Activated B cell treated with CpG ODN at 0.5 μM for 24 hours (primary cell): ENCODE measurements at regions not wholly inside any gene's neighbourhood (a gene's known extent, or its start where the extent isn't known, plus 50 kb on each side); places are given as distances from the start of the nearest gene placed in this dataset.

Source experiments
- ATAC-seq: fragments of 200-7000 bp; cut with Tn5 transposase; one replicate; pipeline ENCODE4 v1.10.0; 2021; ENCODE audit warnings: low read depth, mild to moderate bottlenecking, moderate library complexity
- CTCF ChIA-PET: fragments of 350-600 bp; sonication (Branson Sonifier 250); formaldehyde crosslinking; loops from one replicate; lab custom pipeline; 2021; ENCODE audit warnings: antibody characterized with exemption; lab: Charles Lee
- POLR2A ChIA-PET: fragments of 350-600 bp; sonication (Branson Sonifier 250); formaldehyde crosslinking; loops from one replicate; lab custom pipeline; 2021; ENCODE audit warnings: antibody characterized with exemption; lab: Charles Lee
- DNase-seq: peaks from one replicate; pipeline ENCODE4 v3.0.0; 2022
- H3K27ac Mint-ChIP-seq: one replicate; pipeline ENCODE4 v1.8.0; 2020; ENCODE audit warnings: mixed read lengths
- H3K27me3 Mint-ChIP-seq: one replicate; pipeline ENCODE4 v1.8.0; 2021; ENCODE audit warnings: mixed read lengths
- H3K36me3 Mint-ChIP-seq: one replicate; pipeline ENCODE4 v1.8.0; 2021; ENCODE audit warnings: low read depth, mixed read lengths
- H3K4me1 Mint-ChIP-seq: one replicate; pipeline ENCODE4 v1.8.0; 2021; ENCODE audit warnings: mixed read lengths
- H3K4me3 Mint-ChIP-seq: one replicate; pipeline ENCODE4 v1.8.0; 2020; ENCODE audit warnings: mild to moderate bottlenecking, mixed read lengths
- H3K9me3 Mint-ChIP-seq: one replicate; pipeline ENCODE4 v1.8.0; 2020; ENCODE audit warnings: mixed read lengths
- intact Hi-C: fragments of 100-400 bp; cut with micrococcal nuclease; formaldehyde crosslinking; loops from one replicate; pipeline ENCODE4 v1.15.1; 2024
- TF ChIP-seq, protein P1 (sequence below): fragments of 200-600 bp; IDR thresholded peaks from one replicate; pipeline ENCODE4 v1.8.0; 2022; ENCODE audit warnings: antibody characterized with exemption, mild to moderate bottlenecking

DNA sequence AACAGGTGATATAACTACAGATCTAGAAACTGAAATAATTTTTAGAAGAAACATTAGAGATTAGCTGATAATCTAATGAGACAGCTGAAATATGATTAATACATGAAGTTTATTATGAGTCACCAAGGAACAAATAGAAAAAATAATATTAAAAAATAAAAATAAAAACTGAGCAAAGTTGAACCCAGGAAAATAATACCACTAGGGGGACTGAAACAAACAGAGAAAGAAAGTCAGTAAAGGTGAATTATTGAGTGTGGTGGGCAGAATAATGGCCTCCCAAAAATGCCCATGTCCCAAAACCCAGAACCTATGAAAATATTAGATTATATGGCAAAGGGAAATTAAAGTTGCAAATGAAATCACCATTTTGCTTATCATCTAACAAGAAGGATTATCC, 820.7 kb upstream of the INTU start:
- Mint-ChIP-seq H3K4me1 (no peaks in the 10 kb centered on the region), H3K27me3 (no peaks in the 10 kb centered on the region), H3K36me3 (no peaks in the 10 kb centered on the region), H3K9me3 (peaks cover 7% of the 10 kb centered on the region), H3K4me3 (no peak overlapping the region), H3K27ac (no peak overlapping the region)
- ATAC-seq (no peak), DNase-seq (no peak)
- POLR2A ChIA-PET = no interaction called here
- TF ChIP-seq, protein P1, sequence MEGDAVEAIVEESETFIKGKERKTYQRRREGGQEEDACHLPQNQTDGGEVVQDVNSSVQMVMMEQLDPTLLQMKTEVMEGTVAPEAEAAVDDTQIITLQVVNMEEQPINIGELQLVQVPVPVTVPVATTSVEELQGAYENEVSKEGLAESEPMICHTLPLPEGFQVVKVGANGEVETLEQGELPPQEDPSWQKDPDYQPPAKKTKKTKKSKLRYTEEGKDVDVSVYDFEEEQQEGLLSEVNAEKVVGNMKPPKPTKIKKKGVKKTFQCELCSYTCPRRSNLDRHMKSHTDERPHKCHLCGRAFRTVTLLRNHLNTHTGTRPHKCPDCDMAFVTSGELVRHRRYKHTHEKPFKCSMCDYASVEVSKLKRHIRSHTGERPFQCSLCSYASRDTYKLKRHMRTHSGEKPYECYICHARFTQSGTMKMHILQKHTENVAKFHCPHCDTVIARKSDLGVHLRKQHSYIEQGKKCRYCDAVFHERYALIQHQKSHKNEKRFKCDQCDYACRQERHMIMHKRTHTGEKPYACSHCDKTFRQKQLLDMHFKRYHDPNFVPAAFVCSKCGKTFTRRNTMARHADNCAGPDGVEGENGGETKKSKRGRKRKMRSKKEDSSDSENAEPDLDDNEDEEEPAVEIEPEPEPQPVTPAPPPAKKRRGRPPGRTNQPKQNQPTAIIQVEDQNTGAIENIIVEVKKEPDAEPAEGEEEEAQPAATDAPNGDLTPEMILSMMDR = no peak
- intact Hi-C loops = no loop called here
- CTCF ChIA-PET = no interaction called here

DNA sequence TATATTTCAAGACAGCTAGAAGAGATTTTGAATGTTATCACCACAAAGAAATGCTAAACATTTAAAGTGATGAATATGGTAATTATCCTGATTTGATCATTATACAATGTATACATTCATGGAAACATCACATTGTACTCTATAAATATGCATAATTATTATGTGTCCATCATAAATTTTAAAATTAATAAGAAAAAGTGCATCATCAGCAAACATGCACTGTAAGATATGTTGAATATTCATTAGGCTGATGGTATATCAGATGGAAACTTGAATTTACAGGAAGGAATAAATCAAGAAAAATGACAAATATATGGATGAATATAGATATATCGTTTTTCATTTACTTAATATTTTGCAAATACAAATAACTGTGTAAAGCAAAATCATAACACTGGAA, 812.1 kb upstream of the INTU start:
- H3K4me3 Mint-ChIP-seq = no peak overlapping the region
- no peak for DNase-seq
- H3K9me3 Mint-ChIP-seq = peaks cover 7% of the 10 kb centered on the region
- POLR2A ChIA-PET = no interaction called here
- H3K36me3 Mint-ChIP-seq = no peaks in the 10 kb centered on the region
- ATAC-seq = no peak
- no peaks in the 10 kb centered on the region for H3K27me3 Mint-ChIP-seq
- no peaks in the 10 kb centered on the region for H3K4me1 Mint-ChIP-seq
- CTCF ChIA-PET = no interaction called here
- no peak overlapping the region for H3K27ac Mint-ChIP-seq
- intact Hi-C loops = no loop called here
- TF ChIP-seq, protein P1 = no peak

DNA sequence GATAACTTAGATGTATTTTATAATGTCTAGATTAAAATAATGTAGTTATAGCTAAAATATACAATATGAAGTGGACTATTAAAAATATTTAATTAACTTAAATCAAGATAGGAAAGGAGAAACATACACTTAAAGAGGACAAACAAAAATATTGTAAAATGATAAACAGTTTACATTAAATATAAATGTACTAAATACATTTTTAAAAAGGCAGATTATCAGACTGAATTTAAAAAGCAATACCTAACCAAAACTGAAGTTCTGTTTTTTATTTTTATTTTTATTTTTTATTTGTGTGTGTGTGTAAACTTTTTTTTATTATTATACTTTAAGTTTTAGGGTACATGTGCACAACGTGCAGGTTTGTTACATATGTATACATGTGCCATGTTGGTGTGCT, 811.6 kb upstream of the INTU start:
- Mint-ChIP-seq H3K27me3 (no peaks in the 10 kb centered on the region), H3K4me1 (no peaks in the 10 kb centered on the region), H3K4me3 (no peak overlapping the region), H3K9me3 (peaks cover 6% of the 10 kb centered on the region), H3K27ac (no peak overlapping the region), H3K36me3 (no peaks in the 10 kb centered on the region)
- CTCF ChIA-PET = no interaction called here
- POLR2A ChIA-PET = no interaction called here
- TF ChIP-seq, protein P1 = no peak
- intact Hi-C loops = no loop called here
- ATAC-seq (no peak), DNase-seq (no peak)

DNA sequence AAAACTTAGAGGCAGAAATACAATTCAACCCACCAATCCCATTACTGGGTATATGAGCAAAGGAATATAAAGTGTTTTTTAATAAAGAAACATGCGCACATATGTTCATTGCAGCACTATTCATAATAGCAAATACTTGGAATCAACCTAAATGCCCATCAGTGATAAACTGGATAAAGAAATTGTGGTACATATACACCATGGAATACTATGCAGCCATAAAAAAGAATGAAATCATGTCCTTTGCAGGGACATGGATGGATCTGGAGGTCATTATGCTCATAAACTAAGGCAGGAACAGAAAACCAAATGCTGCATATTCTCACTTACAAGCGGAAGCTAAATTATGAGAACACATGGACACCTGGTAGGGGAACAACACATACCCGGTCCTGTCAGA, 807.7 kb upstream of the INTU start:
- TF ChIP-seq, protein P1 = no peak
- intact Hi-C loops = no loop called here
- ATAC-seq (no peak), DNase-seq (no peak)
- Mint-ChIP-seq H3K9me3 (peaks cover 5% of the 10 kb centered on the region), H3K4me1 (no peaks in the 10 kb centered on the region), H3K27me3 (no peaks in the 10 kb centered on the region), H3K36me3 (no peaks in the 10 kb centered on the region), H3K27ac (no peak overlapping the region), H3K4me3 (no peak overlapping the region)
- POLR2A ChIA-PET = no interaction called here
- CTCF ChIA-PET = no interaction called here

GRCh38 chr4:126827669-126828068, 805.1 kb upstream of the INTU start:
- CTCF ChIA-PET = no interaction called here
- H3K27me3 Mint-ChIP-seq = no peaks in the 10 kb centered on the region
- TF ChIP-seq, protein P1 = no peak
- no peaks in the 10 kb centered on the region for H3K36me3 Mint-ChIP-seq
- H3K4me3 Mint-ChIP-seq = no peak overlapping the region
- H3K27ac Mint-ChIP-seq = no peak overlapping the region
- H3K4me1 Mint-ChIP-seq = no peaks in the 10 kb centered on the region
- peaks cover 20% of the 10 kb centered on the region for H3K9me3 Mint-ChIP-seq
- POLR2A ChIA-PET = no interaction called here
- no peak for DNase-seq
- ATAC-seq = no peak
- intact Hi-C loops = no loop called here
